ENCODE measurements at regions not wholly inside any gene's neighbourhood (a gene's known extent, or its start where the extent isn't known, plus 50 kb on each side); places are given as distances from the start of the nearest gene placed in this dataset.

DNA sequence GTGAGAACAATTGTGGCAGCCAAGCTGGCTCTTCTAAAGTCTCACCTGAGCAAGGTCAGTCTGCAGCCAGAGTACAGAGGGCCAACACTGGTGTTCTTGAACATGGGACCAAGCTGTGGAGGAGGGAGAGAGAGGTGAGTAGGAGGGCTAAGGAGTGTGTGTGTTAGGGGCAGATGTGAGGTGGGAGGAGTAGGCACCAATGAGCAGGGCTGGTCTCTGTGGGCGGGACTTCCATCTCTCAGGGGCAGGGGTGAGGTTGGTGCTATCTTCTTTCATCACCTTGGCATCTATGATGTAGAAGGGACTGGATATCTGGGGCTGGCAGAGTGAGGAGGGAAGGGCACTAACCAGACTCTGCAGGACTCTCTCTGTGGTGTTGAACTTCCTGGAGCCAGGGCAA lies 72.4 kb downstream of the MBD3L1 start:
- TF ChIP-seq EZH2 (IDR thresholded peaks at IDR 0.05; ENCODE audit: insufficient read depth, low read length) = no peak
- TF ChIP-seq, protein P1, sequence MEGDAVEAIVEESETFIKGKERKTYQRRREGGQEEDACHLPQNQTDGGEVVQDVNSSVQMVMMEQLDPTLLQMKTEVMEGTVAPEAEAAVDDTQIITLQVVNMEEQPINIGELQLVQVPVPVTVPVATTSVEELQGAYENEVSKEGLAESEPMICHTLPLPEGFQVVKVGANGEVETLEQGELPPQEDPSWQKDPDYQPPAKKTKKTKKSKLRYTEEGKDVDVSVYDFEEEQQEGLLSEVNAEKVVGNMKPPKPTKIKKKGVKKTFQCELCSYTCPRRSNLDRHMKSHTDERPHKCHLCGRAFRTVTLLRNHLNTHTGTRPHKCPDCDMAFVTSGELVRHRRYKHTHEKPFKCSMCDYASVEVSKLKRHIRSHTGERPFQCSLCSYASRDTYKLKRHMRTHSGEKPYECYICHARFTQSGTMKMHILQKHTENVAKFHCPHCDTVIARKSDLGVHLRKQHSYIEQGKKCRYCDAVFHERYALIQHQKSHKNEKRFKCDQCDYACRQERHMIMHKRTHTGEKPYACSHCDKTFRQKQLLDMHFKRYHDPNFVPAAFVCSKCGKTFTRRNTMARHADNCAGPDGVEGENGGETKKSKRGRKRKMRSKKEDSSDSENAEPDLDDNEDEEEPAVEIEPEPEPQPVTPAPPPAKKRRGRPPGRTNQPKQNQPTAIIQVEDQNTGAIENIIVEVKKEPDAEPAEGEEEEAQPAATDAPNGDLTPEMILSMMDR (IDR thresholded peaks at IDR 0.05; ENCODE audit: insufficient read depth, low read depth, low read length) = no peak
